GM12891 (cell line): ENCODE measurements at regions not wholly inside any gene's neighbourhood (a gene's known extent, or its start where the extent isn't known, plus 50 kb on each side); places are given as distances from the start of the nearest gene placed in this dataset.

Experiments used
- POLR2A ChIP-seq: IDR thresholded peaks from 2 replicates; pipeline ENCODE4 v1.6.1; 2011; ENCODE audit warnings: low read depth, low read length, control low read depth
- POLR2AphosphoS5 ChIP-seq: IDR thresholded peaks from 2 replicates; pipeline ENCODE4 v1.6.1; 2011; ENCODE audit warnings: low read depth, low read length, control low read depth
- POU2F2 ChIP-seq: IDR thresholded peaks from 2 replicates; pipeline ENCODE4 v1.6.1; 2011; ENCODE audit warnings: low read depth, mild to moderate bottlenecking, control low read depth, low read length, moderate library complexity

DNA sequence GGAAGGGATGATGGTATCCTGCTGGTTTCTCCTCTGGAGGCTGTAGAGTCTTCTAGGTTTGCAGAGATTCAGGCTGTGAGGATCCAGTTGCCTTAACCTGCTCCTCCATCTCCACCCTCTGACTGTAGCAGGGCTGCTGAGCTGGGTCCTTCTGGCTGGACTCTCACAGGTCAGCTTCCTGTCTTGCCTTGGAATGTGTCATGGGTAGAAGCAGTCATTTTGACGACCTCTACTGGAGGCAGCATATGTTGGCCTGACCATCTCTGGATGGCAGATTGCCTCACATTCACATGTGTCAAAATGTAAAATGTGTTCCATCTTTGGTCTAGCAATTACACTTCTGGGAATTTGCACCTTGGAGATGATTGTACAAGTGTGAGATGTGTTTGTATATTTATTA, 504.4 kb upstream of the EEF2KMT start:
- TF ChIP-seq POU2F2 (no peak), POLR2A (no peak), POLR2AphosphoS5 (no peak)
